ENCODE measurements at regions not wholly inside any gene's neighbourhood (a gene's known extent, or its start where the extent isn't known, plus 50 kb on each side); places are given as distances from the start of the nearest gene placed in this dataset.

DNA sequence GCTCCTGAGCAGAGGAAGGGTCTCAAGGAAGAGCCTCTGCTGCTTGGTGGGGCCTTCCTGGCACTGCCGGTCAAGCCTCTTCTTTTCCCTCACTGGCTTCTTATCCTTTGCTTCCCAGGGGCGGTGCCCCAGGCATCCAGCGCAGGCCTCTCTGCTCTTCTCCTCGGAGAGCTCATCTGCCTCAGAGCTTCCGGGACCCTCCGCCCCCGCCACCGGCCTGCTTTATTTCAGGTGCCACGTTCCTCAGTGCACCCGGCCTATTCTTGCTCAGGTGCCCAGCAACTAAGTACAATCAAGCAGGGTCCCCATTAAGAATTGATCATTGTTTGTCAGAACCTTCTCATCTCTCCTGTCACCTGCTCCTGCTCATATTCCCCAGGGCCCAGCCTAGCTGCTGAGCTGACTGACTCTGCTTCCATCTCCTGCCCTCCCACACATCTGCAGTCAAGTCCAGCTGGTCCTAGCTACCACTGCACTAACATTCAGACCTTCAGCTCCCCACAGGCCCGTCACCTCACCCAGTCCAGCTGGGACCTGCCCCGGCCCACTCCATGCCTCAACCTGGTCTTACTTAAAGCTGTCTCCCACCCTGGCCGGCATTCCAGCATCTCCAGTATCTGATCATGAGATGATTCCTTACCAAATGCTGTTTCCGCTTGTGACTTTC is 114.3 kb upstream of the BOD1 start:
- TF ChIP-seq NFE2L2 (IDR thresholded peaks at IDR 0.05; ENCODE audit: low read depth, low read length) (no peak), BHLHE40 (IDR thresholded peaks at IDR 0.05; ENCODE audit: low read depth, low read length) (no peak), MXI1 (IDR thresholded peaks at IDR 0.05; ENCODE audit: borderline replicate concordance, low read depth, low read length) (no peak), POLR2A (IDR thresholded peaks at IDR 0.05; ENCODE audit: low read depth, low read length) (no peak), RFX5 (IDR thresholded peaks at IDR 0.05; ENCODE audit: low read depth, low read length) (no peak), FOS (IDR thresholded peaks at IDR 0.05; ENCODE audit: low read depth, low read length) (no peak), MAZ (IDR thresholded peaks at IDR 0.05; ENCODE audit: borderline replicate concordance, low read depth, low read length) (no peak), CHD1 (IDR thresholded peaks at IDR 0.05; ENCODE audit: low read depth, low read length) (no peak), RCOR1 (IDR thresholded peaks at IDR 0.05; ENCODE audit: insufficient replicate concordance, low read length) (no peak), RAD21 (IDR thresholded peaks at IDR 0.05; ENCODE audit: low read length) (no peak), CEBPB (IDR thresholded peaks at IDR 0.05; ENCODE audit: low read depth, low read length) (no peak)
- TF ChIP-seq, protein P1, sequence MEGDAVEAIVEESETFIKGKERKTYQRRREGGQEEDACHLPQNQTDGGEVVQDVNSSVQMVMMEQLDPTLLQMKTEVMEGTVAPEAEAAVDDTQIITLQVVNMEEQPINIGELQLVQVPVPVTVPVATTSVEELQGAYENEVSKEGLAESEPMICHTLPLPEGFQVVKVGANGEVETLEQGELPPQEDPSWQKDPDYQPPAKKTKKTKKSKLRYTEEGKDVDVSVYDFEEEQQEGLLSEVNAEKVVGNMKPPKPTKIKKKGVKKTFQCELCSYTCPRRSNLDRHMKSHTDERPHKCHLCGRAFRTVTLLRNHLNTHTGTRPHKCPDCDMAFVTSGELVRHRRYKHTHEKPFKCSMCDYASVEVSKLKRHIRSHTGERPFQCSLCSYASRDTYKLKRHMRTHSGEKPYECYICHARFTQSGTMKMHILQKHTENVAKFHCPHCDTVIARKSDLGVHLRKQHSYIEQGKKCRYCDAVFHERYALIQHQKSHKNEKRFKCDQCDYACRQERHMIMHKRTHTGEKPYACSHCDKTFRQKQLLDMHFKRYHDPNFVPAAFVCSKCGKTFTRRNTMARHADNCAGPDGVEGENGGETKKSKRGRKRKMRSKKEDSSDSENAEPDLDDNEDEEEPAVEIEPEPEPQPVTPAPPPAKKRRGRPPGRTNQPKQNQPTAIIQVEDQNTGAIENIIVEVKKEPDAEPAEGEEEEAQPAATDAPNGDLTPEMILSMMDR (conservative IDR thresholded peaks at IDR 0.05; ENCODE audit: low read depth, low read length), result no peak
- TF ChIP-seq, protein P2, sequence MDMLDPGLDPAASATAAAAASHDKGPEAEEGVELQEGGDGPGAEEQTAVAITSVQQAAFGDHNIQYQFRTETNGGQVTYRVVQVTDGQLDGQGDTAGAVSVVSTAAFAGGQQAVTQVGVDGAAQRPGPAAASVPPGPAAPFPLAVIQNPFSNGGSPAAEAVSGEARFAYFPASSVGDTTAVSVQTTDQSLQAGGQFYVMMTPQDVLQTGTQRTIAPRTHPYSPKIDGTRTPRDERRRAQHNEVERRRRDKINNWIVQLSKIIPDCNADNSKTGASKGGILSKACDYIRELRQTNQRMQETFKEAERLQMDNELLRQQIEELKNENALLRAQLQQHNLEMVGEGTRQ (IDR thresholded peaks at IDR 0.05; ENCODE audit: low read depth, low read length), result no peak
- TF ChIP-seq, protein P3, sequence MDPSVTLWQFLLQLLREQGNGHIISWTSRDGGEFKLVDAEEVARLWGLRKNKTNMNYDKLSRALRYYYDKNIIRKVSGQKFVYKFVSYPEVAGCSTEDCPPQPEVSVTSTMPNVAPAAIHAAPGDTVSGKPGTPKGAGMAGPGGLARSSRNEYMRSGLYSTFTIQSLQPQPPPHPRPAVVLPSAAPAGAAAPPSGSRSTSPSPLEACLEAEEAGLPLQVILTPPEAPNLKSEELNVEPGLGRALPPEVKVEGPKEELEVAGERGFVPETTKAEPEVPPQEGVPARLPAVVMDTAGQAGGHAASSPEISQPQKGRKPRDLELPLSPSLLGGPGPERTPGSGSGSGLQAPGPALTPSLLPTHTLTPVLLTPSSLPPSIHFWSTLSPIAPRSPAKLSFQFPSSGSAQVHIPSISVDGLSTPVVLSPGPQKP (IDR thresholded peaks at IDR 0.05; ENCODE audit: borderline replicate concordance, low read depth, low read length), result no peak
